GM20000 (cell line): ENCODE measurements at regions not wholly inside any gene's neighbourhood (a gene's known extent, or its start where the extent isn't known, plus 50 kb on each side); places are given as distances from the start of the nearest gene placed in this dataset.

Source experiments
- DNase-seq: peaks from one replicate; pipeline ENCODE4 v3.0.0; 2012; ENCODE audit warnings: low spot score
- CTCF ChIP-seq: IDR thresholded peaks from 2 replicates; pipeline ENCODE4 v1.5.1; 2012; ENCODE audit warnings: mild to moderate bottlenecking, control low read depth; ENCODE audit errors: extremely low read depth, missing control alignments

- no peak for TF ChIP-seq CTCF
- DNase-seq: no peak
These were observed 262.9 kb downstream of the PARN start for GRCh38 chr16:14366974-14367707.

GRCh38 chr16:14366447-14366846, 263.6 kb downstream of the PARN start:
- no peak for DNase-seq
- no peak for TF ChIP-seq CTCF

GRCh38 chr16:14365200-14365851, 264.7 kb downstream of the PARN start:
- DNase-seq: no peak
- no peak for TF ChIP-seq CTCF

- no peak for DNase-seq
- no peak for TF ChIP-seq CTCF
These were observed 265.5 kb downstream of the PARN start for GRCh38 chr16:14364386-14365199.

- no peak for TF ChIP-seq CTCF
- no peak for DNase-seq
These were observed 266.0 kb downstream of the PARN start for GRCh38 chr16:14364112-14364385.

GRCh38 chr16:14362774-14363371, 267.2 kb downstream of the PARN start:
- no peak for DNase-seq
- no peak for TF ChIP-seq CTCF

GRCh38 chr16:14360326-14361037, 269.6 kb downstream of the PARN start:
- TF ChIP-seq CTCF: no peak
- no peak for DNase-seq
